Thoracic aorta (tissue), 2 donors: ENCODE measurements at regions not wholly inside any gene's neighbourhood (a gene's known extent, or its start where the extent isn't known, plus 50 kb on each side); places are given as distances from the start of the nearest gene placed in this dataset.

ENCODE experiments used
- ATAC-seq: fragments of 150-250 bp; one replicate; pipeline ENCODE4 v1.8.0; 2017; ENCODE audit warnings: low read depth; ENCODE audit not compliant: insufficient number of reproducible peaks, low FRiP score
- DNase-seq: peaks from one replicate; pipeline ENCODE4 v3.0.0-alpha.2; 2020; ENCODE audit warnings: low spot score
- H3K27ac ChIP-seq, 2 donors: fragments of 200-600 bp; sonication (generic); 1 replicate in 1 of 2; 2 replicates in 1 of 2; pipeline ENCODE4 v1.5.1; 2016; ENCODE audit warnings: mild to moderate bottlenecking in 2 of 2, moderate library complexity in 2 of 2
- H3K27me3 ChIP-seq: fragments of 200-600 bp; sonication (generic); replicated peaks from 2 replicates; pipeline ENCODE4 v1.6.0; 2016; ENCODE audit warnings: mild to moderate bottlenecking; ENCODE audit not compliant: insufficient read depth
- H3K36me3 ChIP-seq: fragments of 200-600 bp; sonication (generic); one replicate; pipeline ENCODE4 v1.5.1; 2016
- H3K4me1 ChIP-seq, 2 donors: fragments of 200-600 bp; sonication (generic); 1 replicate in 1 of 2; 2 replicates in 1 of 2; pipeline versions ENCODE4 v1.5.1 to v1.6.0; 2016; ENCODE audit warnings: low read depth in 2 of 2, mild to moderate bottlenecking in 1 of 2; ENCODE audit not compliant: control insufficient read depth in 1 of 2
- H3K4me3 ChIP-seq: fragments of 200-600 bp; sonication (generic); 2 replicates; pipeline ENCODE4 v1.5.1; 2016; ENCODE audit warnings: mild to moderate bottlenecking
- H3K9me3 ChIP-seq: fragments of 200-600 bp; sonication (generic); 2 replicates; pipeline ENCODE4 v1.5.1; 2016
- TF ChIP-seq, protein P1 (sequence below): fragments of 200-600 bp; sonication (generic); IDR thresholded peaks from one replicate; pipeline ENCODE4 v1.5.1; 2019; ENCODE audit warnings: antibody characterized with exemption

DNA sequence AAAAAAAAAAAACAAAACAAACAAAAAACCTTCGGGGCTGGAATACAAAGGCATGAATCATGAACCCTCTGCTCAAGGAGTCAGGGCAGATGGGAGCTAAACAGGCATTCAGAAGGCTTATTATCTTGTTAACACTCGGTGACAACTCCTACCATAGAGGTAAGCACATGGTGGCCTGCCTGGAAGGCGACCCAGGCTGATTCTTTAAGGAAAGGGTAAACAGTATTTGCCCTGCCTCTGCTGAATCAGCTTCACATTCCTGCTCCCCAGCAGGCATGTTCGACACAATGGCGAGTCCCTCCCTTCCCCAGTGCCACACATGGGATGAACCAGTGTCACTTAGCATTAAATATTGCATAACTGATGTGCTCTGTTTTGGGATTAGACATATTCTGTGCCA lies 191.9 kb downstream of the ARL4C start:
- Histone ChIP-seq H3K27me3 (no peaks in the 10 kb centered on the region), H3K4me3 (no peak overlapping the region), H3K9me3 (no peaks in the 10 kb centered on the region), H3K27ac (no peak overlapping the region), H3K36me3 (no peaks in the 10 kb centered on the region), H3K4me1 (no peaks in the 10 kb centered on the region)
- ATAC-seq (no peak), DNase-seq (no peak)
- TF ChIP-seq, protein P1, sequence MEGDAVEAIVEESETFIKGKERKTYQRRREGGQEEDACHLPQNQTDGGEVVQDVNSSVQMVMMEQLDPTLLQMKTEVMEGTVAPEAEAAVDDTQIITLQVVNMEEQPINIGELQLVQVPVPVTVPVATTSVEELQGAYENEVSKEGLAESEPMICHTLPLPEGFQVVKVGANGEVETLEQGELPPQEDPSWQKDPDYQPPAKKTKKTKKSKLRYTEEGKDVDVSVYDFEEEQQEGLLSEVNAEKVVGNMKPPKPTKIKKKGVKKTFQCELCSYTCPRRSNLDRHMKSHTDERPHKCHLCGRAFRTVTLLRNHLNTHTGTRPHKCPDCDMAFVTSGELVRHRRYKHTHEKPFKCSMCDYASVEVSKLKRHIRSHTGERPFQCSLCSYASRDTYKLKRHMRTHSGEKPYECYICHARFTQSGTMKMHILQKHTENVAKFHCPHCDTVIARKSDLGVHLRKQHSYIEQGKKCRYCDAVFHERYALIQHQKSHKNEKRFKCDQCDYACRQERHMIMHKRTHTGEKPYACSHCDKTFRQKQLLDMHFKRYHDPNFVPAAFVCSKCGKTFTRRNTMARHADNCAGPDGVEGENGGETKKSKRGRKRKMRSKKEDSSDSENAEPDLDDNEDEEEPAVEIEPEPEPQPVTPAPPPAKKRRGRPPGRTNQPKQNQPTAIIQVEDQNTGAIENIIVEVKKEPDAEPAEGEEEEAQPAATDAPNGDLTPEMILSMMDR, result no peak

DNA sequence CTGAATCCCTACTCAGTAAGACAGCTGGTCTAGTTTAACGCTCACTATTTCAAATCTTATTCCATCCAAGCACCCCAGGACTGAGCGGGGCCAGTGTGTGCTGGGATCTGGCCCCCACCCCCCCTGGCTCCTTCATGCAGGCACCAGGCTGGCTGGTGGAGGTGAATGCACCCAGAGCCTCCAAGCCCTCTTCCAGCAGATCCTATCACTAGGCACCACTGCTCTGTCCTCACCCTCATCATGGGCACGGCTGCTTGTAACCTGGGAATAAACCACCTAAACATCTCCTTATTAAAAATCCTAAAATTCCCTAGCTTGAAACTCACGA lies 194.3 kb downstream of the ARL4C start:
- Histone ChIP-seq H3K27ac (no peak overlapping the region), H3K4me3 (no peak overlapping the region), H3K9me3 (no peaks in the 10 kb centered on the region), H3K4me1 (no peaks in the 10 kb centered on the region), H3K27me3 (no peaks in the 10 kb centered on the region), H3K36me3 (no peaks in the 10 kb centered on the region)
- ATAC-seq, result no peak
- TF ChIP-seq, protein P1, result no peak
- no peak for DNase-seq

- H3K36me3 ChIP-seq, result no peaks in the 10 kb centered on the region
- ATAC-seq (no peak), DNase-seq (no peak)
- H3K4me1 ChIP-seq, result no peaks in the 10 kb centered on the region
- no peaks in the 10 kb centered on the region for H3K27me3 ChIP-seq
- no peaks in the 10 kb centered on the region for H3K9me3 ChIP-seq
- H3K4me3 ChIP-seq, result no peak overlapping the region
- no peak overlapping the region for H3K27ac ChIP-seq
- TF ChIP-seq, protein P1, result no peak
Observed at GRCh38 chr2:234300932-234301823, 195.7 kb downstream of the ARL4C start.

- ATAC-seq, result no peak
- Histone ChIP-seq H3K4me1 (no peaks in the 10 kb centered on the region), H3K4me3 (no peak overlapping the region), H3K9me3 (no peaks in the 10 kb centered on the region), H3K27me3 (no peaks in the 10 kb centered on the region), H3K36me3 (no peaks in the 10 kb centered on the region), H3K27ac (no peak overlapping the region)
- no peak for DNase-seq
- TF ChIP-seq, protein P1, result no peak
Observed at GRCh38 chr2:234300391-234300925, 196.4 kb downstream of the ARL4C start.

DNA sequence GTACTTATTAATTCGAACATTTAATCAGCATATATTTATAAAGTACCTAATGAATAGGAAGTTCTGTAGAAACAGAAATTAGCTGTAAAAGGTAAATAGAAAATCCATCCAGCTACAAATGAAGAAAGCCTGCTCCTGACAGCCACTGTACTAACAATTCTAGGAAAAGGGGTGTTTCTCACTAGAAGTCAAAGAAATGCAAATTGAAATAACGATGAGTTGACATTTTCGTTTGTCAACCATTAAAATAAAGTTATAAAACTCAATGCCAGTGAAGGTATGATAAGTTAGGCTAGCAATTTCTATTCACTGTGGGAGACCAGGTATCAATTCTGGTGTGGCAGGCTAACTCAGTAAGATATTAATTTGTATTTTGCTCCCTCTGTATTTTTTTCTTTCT lies 198.0 kb downstream of the ARL4C start:
- Histone ChIP-seq H3K4me3 (no peak overlapping the region), H3K27me3 (no peaks in the 10 kb centered on the region), H3K9me3 (no peaks in the 10 kb centered on the region), H3K27ac (no peak overlapping the region), H3K4me1 (no peaks in the 10 kb centered on the region), H3K36me3 (no peaks in the 10 kb centered on the region)
- ATAC-seq (no peak), DNase-seq (no peak)
- TF ChIP-seq, protein P1, result no peak
